ENCODE measurements at regions not wholly inside any gene's neighbourhood (a gene's known extent, or its start where the extent isn't known, plus 50 kb on each side); places are given as distances from the start of the nearest gene placed in this dataset.
"Not testable (repeated sequence)": the region's sequence is repeated elsewhere in the genome, so short reads cannot be mapped to it uniquely, and the experiment has no call there.

- DNase-seq (ENCODE audit: low read depth), result no peak
- TF ChIP-seq CTCF (IDR thresholded peaks at IDR 0.05; ENCODE audit: control insufficient read depth, insufficient read depth, low read depth, low read length, missing control alignments), result no peak
- H3K4me3 ChIP-seq (ENCODE audit: control insufficient read depth, low read depth, low read length), result no peak overlapping the region
These were observed 1258.4 kb downstream of the FAM133A start for GRCh38 chrX:94932278-94932965.

GRCh38 chrX:94936722-94937121 lies 1262.7 kb downstream of the FAM133A start:
- H3K4me3 ChIP-seq (ENCODE audit: control insufficient read depth, low read depth, low read length), result no peak overlapping the region
- DNase-seq (ENCODE audit: low read depth), result no peak
- TF ChIP-seq CTCF (IDR thresholded peaks at IDR 0.05; ENCODE audit: control insufficient read depth, insufficient read depth, low read depth, low read length, missing control alignments), result no peak

- DNase-seq (ENCODE audit: low read depth), result no peak
- no peak for TF ChIP-seq CTCF (IDR thresholded peaks at IDR 0.05; ENCODE audit: control insufficient read depth, insufficient read depth, low read depth, low read length, missing control alignments)
These were observed 1263.5 kb downstream of the FAM133A start for GRCh38 chrX:94937491-94937890.

GRCh38 chrX:94942603-94943002 lies 1268.6 kb downstream of the FAM133A start:
- no peak overlapping the region for H3K4me3 ChIP-seq (ENCODE audit: control insufficient read depth, low read depth, low read length)
- no peak for TF ChIP-seq CTCF (IDR thresholded peaks at IDR 0.05; ENCODE audit: control insufficient read depth, insufficient read depth, low read depth, low read length, missing control alignments)
- no peak for DNase-seq (ENCODE audit: low read depth)

More at GRCh38 chrX:94937491-94937890, 1263.5 kb downstream of the FAM133A start:
- H3K4me3 ChIP-seq (ENCODE audit: control insufficient read depth, low read depth, low read length), result no peak overlapping the region

GRCh38 chrX:94946137-94946536 lies 1272.1 kb downstream of the FAM133A start:
- DNase-seq (ENCODE audit: low read depth), result not testable (repeated sequence)

GRCh38 chrX:94961730-94962129 lies 1287.7 kb downstream of the FAM133A start:
- no peak overlapping the region for H3K4me3 ChIP-seq (ENCODE audit: control insufficient read depth, low read depth, low read length)
- DNase-seq (ENCODE audit: low read depth), result no peak
- TF ChIP-seq CTCF (IDR thresholded peaks at IDR 0.05; ENCODE audit: control insufficient read depth, insufficient read depth, low read depth, low read length, missing control alignments), result no peak

More at GRCh38 chrX:94946137-94946536, 1272.1 kb downstream of the FAM133A start:
- H3K4me3 ChIP-seq (ENCODE audit: control insufficient read depth, low read depth, low read length), result not testable (repeated sequence)

- H3K4me3 ChIP-seq (ENCODE audit: control insufficient read depth, low read depth, low read length), result no peak overlapping the region
- DNase-seq (ENCODE audit: low read depth), result no peak
- TF ChIP-seq CTCF (IDR thresholded peaks at IDR 0.05; ENCODE audit: control insufficient read depth, insufficient read depth, low read depth, low read length, missing control alignments), result no peak
These were observed 1303.6 kb downstream of the FAM133A start for GRCh38 chrX:94977562-94977961.
